Pancreas (tissue), 10 donors: ENCODE measurements at regions not wholly inside any gene's neighbourhood (a gene's known extent, or its start where the extent isn't known, plus 50 kb on each side); places are given as distances from the start of the nearest gene placed in this dataset.

Experiments used
- ATAC-seq, 4 donors: fragments of 200-7000 bp; cut with Tn5 transposase; one replicate each; pipeline versions ENCODE4 v1.8.0 to v1.9.1; 2020; ENCODE audit warnings: mild to moderate bottlenecking in 4 of 4, moderate library complexity in 4 of 4
- DNase-seq, 6 donors: peaks; one replicate each; pipeline ENCODE4 v3.0.0-alpha.2; 2020
- FAIRE-seq: peaks from 2 replicates; lab custom pipeline; 2012; peaks lifted over from hg19 to GRCh38; lab: Jason Lieb, UNC
- H3K27ac ChIP-seq, 4 donors: fragments of 200-600 bp; sonication (generic); 1 replicate in 3 of 4; 2 replicates in 1 of 4; pipeline versions ENCODE4 v1.5.0 to v1.8.0; 2020
- H3K27me3 ChIP-seq, 4 donors: fragments of 200-600 bp; one replicate each; pipeline ENCODE4 v1.8.0; 2021
- H3K36me3 ChIP-seq, 3 donors: fragments of 200-600 bp; sonication (generic) in 1 of 3; one replicate each; pipeline versions ENCODE4 v1.5.0 to v1.8.0; 2020 to 2021
- H3K4me1 ChIP-seq, 3 donors: fragments of 200-600 bp; one replicate each; pipeline ENCODE4 v1.8.0; 2021
- H3K4me3 ChIP-seq, 4 donors: fragments of 200-600 bp; sonication (generic) in 2 of 4; one replicate each; pipeline versions ENCODE4 v1.5.0 to v1.8.0; 2020 to 2021
- H3K9me3 ChIP-seq, 4 donors: fragments of 200-600 bp; one replicate each; pipeline ENCODE4 v1.8.0; 2021
- CTCF ChIP-seq, 4 donors: fragments of 200-600 bp; sonication (generic) in 3 of 4; IDR thresholded peaks; one replicate each; pipeline versions ENCODE4 v1.5.0 to v1.8.0; 2021; ENCODE audit warnings: antibody characterized with exemption in 4 of 4
- WGBS, 2 donors: extraction: QIAGEN DNeasy Blood & Tissue Kit; methylation state at CpG; one replicate each; pipeline ENCODE4 v1.1.7; 2013; 5-methylcytosine and 5-hydroxymethylcytosine counted together
- intact Hi-C, 3 donors: fragments of 100-400 bp; cut with DNase I; formaldehyde crosslinking; loops; one replicate each; pipeline versions ENCODE4 v1.11.1 to v1.14.2; 2022
- donor health status: healthy with polysubstance abuse.
- donor health status: DM: no; HTN: no; CAD: no; lungs with moderate emphysema.
- donor health status: DM: no; HTN: no; CAD: no.
- donor health status: control.
- donor health status: control.
- donor health status: Bipolar disorder and iron deficiency.
- donor health status: DM: yes; HTN: yes; CAD: no.
- donor health status: DM: no; HTN: no; CAD: no.
- donor health status: DM: no; HTN: no; CAD: no.
- donor health status: DM: yes; HTN: yes; CAD: no.

- ATAC-seq (peak in 1 of 4 donors; percentile 22), FAIRE-seq (no peak), DNase-seq (no peak)
- H3K36me3 ChIP-seq, result no peaks in the 10 kb centered on the region
- H3K27me3 ChIP-seq, result no peaks in the 10 kb centered on the region
- no peaks in the 10 kb centered on the region for H3K4me1 ChIP-seq
- intact Hi-C loops, result no loop called here
- TF ChIP-seq CTCF (IDR thresholded peaks at IDR 0.05), result no peak
- no peak overlapping the region for H3K4me3 ChIP-seq
- WGBS, 2 donors, result 29 to 35% methylated on average over 1 of the region's 1 CpG
- no peak overlapping the region for H3K27ac ChIP-seq
- no peaks in the 10 kb centered on the region for H3K9me3 ChIP-seq
Measured at GRCh38 chr7:49520951-49521350, 252.5 kb upstream of the VWC2 start.

GRCh38 chr7:49522111-49522510, 251.3 kb upstream of the VWC2 start:
- H3K27ac ChIP-seq, result no peak overlapping the region
- intact Hi-C loops, result no loop called here
- ATAC-seq (no peak), FAIRE-seq (no peak), DNase-seq (no peak)
- no peak for TF ChIP-seq CTCF (IDR thresholded peaks at IDR 0.05)
- 32 to 41% methylated on average over 2 of the region's 2 CpGs for WGBS, 2 donors
- no peaks in the 10 kb centered on the region for H3K4me1 ChIP-seq
- no peaks in the 10 kb centered on the region for H3K9me3 ChIP-seq
- H3K36me3 ChIP-seq, result no peaks in the 10 kb centered on the region
- no peak overlapping the region for H3K4me3 ChIP-seq
- no peaks in the 10 kb centered on the region for H3K27me3 ChIP-seq

- FAIRE-seq (no peak), DNase-seq (no peak), ATAC-seq (no peak)
- no peak overlapping the region for H3K27ac ChIP-seq
- H3K4me3 ChIP-seq, result no peak overlapping the region
- no peaks in the 10 kb centered on the region for H3K4me1 ChIP-seq
- no peaks in the 10 kb centered on the region for H3K27me3 ChIP-seq
- 76 to 90% methylated on average over 1 of the region's 1 CpG for WGBS, 2 donors
- H3K9me3 ChIP-seq, result no peaks in the 10 kb centered on the region
- intact Hi-C loops, result no loop called here
- TF ChIP-seq CTCF (IDR thresholded peaks at IDR 0.05), result no peak
- no peaks in the 10 kb centered on the region for H3K36me3 ChIP-seq
Measured at GRCh38 chr7:49523870-49524269, 249.6 kb upstream of the VWC2 start.

GRCh38 chr7:49527182-49527581, 246.3 kb upstream of the VWC2 start:
- DNase-seq (no peak), FAIRE-seq (no peak), ATAC-seq (no peak)
- intact Hi-C loops, result no loop called here
- Histone ChIP-seq H3K4me3 (no peak overlapping the region), H3K27ac (no peak overlapping the region), H3K27me3 (no peaks in the 10 kb centered on the region), H3K4me1 (no peaks in the 10 kb centered on the region), H3K9me3 (no peaks in the 10 kb centered on the region), H3K36me3 (no peaks in the 10 kb centered on the region)
- 73 to 78% methylated on average over 1 of the region's 1 CpG for WGBS, 2 donors
- TF ChIP-seq CTCF (IDR thresholded peaks at IDR 0.05), result no peak

- no peak overlapping the region for H3K4me3 ChIP-seq
- intact Hi-C loops, result no loop called here
- DNase-seq (no peak), FAIRE-seq (no peak), ATAC-seq (no peak)
- no peaks in the 10 kb centered on the region for H3K36me3 ChIP-seq
- no peak for TF ChIP-seq CTCF (IDR thresholded peaks at IDR 0.05)
- 0 to 17% methylated on average over 1 of the region's 1 CpG for WGBS, 2 donors
- no peaks in the 10 kb centered on the region for H3K9me3 ChIP-seq
- H3K27ac ChIP-seq, result no peak overlapping the region
- H3K4me1 ChIP-seq, result no peaks in the 10 kb centered on the region
- H3K27me3 ChIP-seq, result no peaks in the 10 kb centered on the region
Measured at GRCh38 chr7:49530481-49530880, 243.0 kb upstream of the VWC2 start.
